Neural progenitor cell (in vitro differentiated cells): ENCODE measurements at regions not wholly inside any gene's neighbourhood (a gene's known extent, or its start where the extent isn't known, plus 50 kb on each side); places are given as distances from the start of the nearest gene placed in this dataset.

ENCODE experiments used
- DNase-seq: peaks from one replicate; pipeline ENCODE4 v3.0.0-alpha.2; 2016; ENCODE audit warnings: low spot score
- H2AFZ ChIP-seq: fragments of 200-600 bp; sonication (generic); replicated peaks from 2 replicates; pipeline ENCODE4 v1.6.1; 2016; ENCODE audit warnings: antibody characterized with exemption
- H3F3A ChIP-seq: fragments of 200-600 bp; sonication (generic); 2 replicates; pipeline ENCODE4 v1.6.1; 2016; ENCODE audit warnings: antibody characterized with exemption, low read depth
- H3K27ac ChIP-seq: fragments of 200-600 bp; sonication (generic); 2 replicates; pipeline ENCODE4 v1.5.1; 2016; ENCODE audit warnings: mild to moderate bottlenecking
- H3K27me3 ChIP-seq: fragments of 200-600 bp; sonication (generic); 2 replicates; pipeline ENCODE4 v1.6.1; 2016; ENCODE audit warnings: mild to moderate bottlenecking, moderate library complexity
- H3K36me3 ChIP-seq: fragments of 200-600 bp; sonication (generic); 2 replicates; pipeline ENCODE4 v1.5.1; 2016
- H3K4me1 ChIP-seq: fragments of 200-600 bp; sonication (generic); 2 replicates; pipeline ENCODE4 v1.6.1; 2016; ENCODE audit warnings: mixed run types
- H3K4me2 ChIP-seq: fragments of 200-600 bp; sonication (generic); 2 replicates; pipeline ENCODE4 v1.6.1; 2016
- H3K4me3 ChIP-seq: fragments of 200-600 bp; sonication (generic); 2 replicates; pipeline ENCODE4 v1.5.1; 2016
- H3K79me2 ChIP-seq: fragments of 200-600 bp; sonication (generic); 2 replicates; pipeline ENCODE4 v1.6.1; 2016; ENCODE audit warnings: low read depth
- H3K9ac ChIP-seq: fragments of 200-600 bp; sonication (generic); 2 replicates; pipeline ENCODE4 v1.6.1; 2016
- H3K9me3 ChIP-seq: fragments of 200-600 bp; sonication (generic); 2 replicates; pipeline ENCODE4 v1.5.1; 2016; ENCODE audit warnings: low read depth
- H4K20me1 ChIP-seq: fragments of 200-600 bp; sonication (generic); 2 replicates; pipeline ENCODE4 v1.6.1; 2016; ENCODE audit warnings: low read depth
- H3K27ac Mint-ChIP-seq: 3 replicates; pipeline ENCODE4 v1.8.0; 2021; ENCODE audit warnings: mixed read lengths
- H3K27me3 Mint-ChIP-seq: 2 replicates; pipeline ENCODE4 v1.8.0; 2022; ENCODE audit warnings: low read depth, mild to moderate bottlenecking, inconsistent platforms, moderate library complexity, mixed read lengths; ENCODE audit not compliant: insufficient read depth
- H3K36me3 Mint-ChIP-seq: 3 replicates; pipeline ENCODE4 v1.8.0; 2021; ENCODE audit warnings: mixed read lengths
- H3K4me1 Mint-ChIP-seq: 3 replicates; pipeline ENCODE4 v1.8.0; 2021; ENCODE audit warnings: mixed read lengths
- H3K4me3 Mint-ChIP-seq: 3 replicates; pipeline ENCODE4 v1.8.0; 2021; ENCODE audit warnings: mild to moderate bottlenecking, moderate library complexity, mixed read lengths
- H3K9me3 Mint-ChIP-seq: 3 replicates; pipeline ENCODE4 v1.8.0; 2020; ENCODE audit warnings: mixed read lengths
- EZH2 ChIP-seq: fragments of 200-600 bp; sonication (generic); IDR thresholded peaks from 2 replicates; pipeline ENCODE4 v1.6.1; 2017; ENCODE audit warnings: antibody characterized with exemption, mild to moderate bottlenecking, moderate library complexity
- EZH2phosphoT487 ChIP-seq: fragments of 200-600 bp; sonication (generic); IDR thresholded peaks from 2 replicates; pipeline ENCODE4 v1.6.1; 2017; ENCODE audit warnings: antibody characterized with exemption
- TF ChIP-seq, protein P1 (sequence below): fragments of 200-600 bp; sonication (generic); IDR thresholded peaks from 2 replicates; pipeline ENCODE4 v1.5.1; 2017; ENCODE audit warnings: antibody characterized with exemption, mild to moderate bottlenecking

DNA sequence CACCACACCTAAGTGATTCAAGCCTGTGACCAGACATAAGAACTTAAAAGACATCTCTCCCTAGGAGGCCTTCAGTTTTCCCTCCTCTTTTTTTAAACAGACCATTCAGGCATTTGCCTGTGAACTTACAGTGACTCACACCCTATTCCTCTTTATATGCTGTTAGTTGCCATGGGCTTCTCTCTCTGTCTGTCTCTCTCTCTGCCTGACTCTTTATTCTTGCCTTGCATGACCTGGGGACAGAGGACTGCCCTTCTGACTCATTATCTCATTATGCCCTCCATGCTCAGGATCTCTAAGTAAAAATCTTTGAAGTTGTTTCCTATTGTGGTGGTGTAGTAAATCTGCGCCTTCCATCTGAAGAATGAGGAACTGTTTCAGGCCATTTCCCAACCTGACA, 442.2 kb upstream of the MAN1A1 start:
- no peak overlapping the region for H3K27ac Mint-ChIP-seq
- Histone ChIP-seq H3K4me3 (no peak overlapping the region), H3K9me3 (no peaks in the 10 kb centered on the region), H3K36me3 (no peaks in the 10 kb centered on the region), H3F3A (no peaks in the 10 kb centered on the region), H3K27me3 (no peaks in the 10 kb centered on the region), H3K4me1 (no peaks in the 10 kb centered on the region), H3K27ac (no peak overlapping the region), H3K4me2 (no peak overlapping the region), H3K79me2 (no peaks in the 10 kb centered on the region), H4K20me1 (no peaks in the 10 kb centered on the region), H2AFZ (no peak overlapping the region), H3K9ac (no peak overlapping the region)
- H3K4me3 Mint-ChIP-seq, result no peak overlapping the region
- H3K9me3 Mint-ChIP-seq, result no peaks in the 10 kb centered on the region
- H3K27me3 Mint-ChIP-seq, result no peaks in the 10 kb centered on the region
- no peaks in the 10 kb centered on the region for H3K36me3 Mint-ChIP-seq
- H3K4me1 Mint-ChIP-seq, result peaks cover 6% of the 10 kb centered on the region
- no peak for TF ChIP-seq EZH2
- TF ChIP-seq EZH2phosphoT487, result no peak
- TF ChIP-seq, protein P1, sequence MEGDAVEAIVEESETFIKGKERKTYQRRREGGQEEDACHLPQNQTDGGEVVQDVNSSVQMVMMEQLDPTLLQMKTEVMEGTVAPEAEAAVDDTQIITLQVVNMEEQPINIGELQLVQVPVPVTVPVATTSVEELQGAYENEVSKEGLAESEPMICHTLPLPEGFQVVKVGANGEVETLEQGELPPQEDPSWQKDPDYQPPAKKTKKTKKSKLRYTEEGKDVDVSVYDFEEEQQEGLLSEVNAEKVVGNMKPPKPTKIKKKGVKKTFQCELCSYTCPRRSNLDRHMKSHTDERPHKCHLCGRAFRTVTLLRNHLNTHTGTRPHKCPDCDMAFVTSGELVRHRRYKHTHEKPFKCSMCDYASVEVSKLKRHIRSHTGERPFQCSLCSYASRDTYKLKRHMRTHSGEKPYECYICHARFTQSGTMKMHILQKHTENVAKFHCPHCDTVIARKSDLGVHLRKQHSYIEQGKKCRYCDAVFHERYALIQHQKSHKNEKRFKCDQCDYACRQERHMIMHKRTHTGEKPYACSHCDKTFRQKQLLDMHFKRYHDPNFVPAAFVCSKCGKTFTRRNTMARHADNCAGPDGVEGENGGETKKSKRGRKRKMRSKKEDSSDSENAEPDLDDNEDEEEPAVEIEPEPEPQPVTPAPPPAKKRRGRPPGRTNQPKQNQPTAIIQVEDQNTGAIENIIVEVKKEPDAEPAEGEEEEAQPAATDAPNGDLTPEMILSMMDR, result no peak
- DNase-seq, result no peak

DNA sequence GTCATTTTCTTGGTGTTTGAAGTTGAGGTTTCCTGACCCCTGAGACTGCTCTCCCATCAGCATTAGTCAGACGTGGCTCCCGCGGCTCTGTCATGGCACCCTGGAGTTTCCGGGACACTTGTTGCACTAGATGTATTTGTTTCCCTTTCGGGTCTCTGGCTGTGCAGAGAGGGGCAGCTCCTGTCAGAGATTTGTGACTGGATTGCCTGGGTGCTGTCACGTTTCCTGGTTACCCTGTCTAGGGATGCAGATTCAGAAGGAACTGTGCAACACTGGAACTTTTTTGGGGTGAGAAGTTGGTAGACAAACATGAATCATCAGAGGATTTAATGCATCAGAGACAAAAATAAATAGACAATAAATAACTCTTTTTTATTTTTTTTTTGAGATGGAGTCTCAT, 431.8 kb upstream of the MAN1A1 start:
- no peak for TF ChIP-seq EZH2
- TF ChIP-seq EZH2phosphoT487, result no peak
- TF ChIP-seq, protein P1, result no peak
- Mint-ChIP-seq H3K27me3 (no peaks in the 10 kb centered on the region), H3K4me1 (peaks cover 10% of the 10 kb centered on the region), H3K9me3 (no peaks in the 10 kb centered on the region), H3K36me3 (no peaks in the 10 kb centered on the region), H3K27ac (no peak overlapping the region), H3K4me3 (no peak overlapping the region)
- Histone ChIP-seq H3K36me3 (no peaks in the 10 kb centered on the region), H3K4me3 (no peak overlapping the region), H3F3A (no peaks in the 10 kb centered on the region), H2AFZ (no peak overlapping the region), H4K20me1 (no peaks in the 10 kb centered on the region), H3K9ac (no peak overlapping the region), H3K27me3 (no peaks in the 10 kb centered on the region), H3K4me2 (no peak overlapping the region), H3K79me2 (no peaks in the 10 kb centered on the region), H3K9me3 (no peaks in the 10 kb centered on the region), H3K27ac (no peak overlapping the region), H3K4me1 (no peaks in the 10 kb centered on the region)
- no peak for DNase-seq

DNA sequence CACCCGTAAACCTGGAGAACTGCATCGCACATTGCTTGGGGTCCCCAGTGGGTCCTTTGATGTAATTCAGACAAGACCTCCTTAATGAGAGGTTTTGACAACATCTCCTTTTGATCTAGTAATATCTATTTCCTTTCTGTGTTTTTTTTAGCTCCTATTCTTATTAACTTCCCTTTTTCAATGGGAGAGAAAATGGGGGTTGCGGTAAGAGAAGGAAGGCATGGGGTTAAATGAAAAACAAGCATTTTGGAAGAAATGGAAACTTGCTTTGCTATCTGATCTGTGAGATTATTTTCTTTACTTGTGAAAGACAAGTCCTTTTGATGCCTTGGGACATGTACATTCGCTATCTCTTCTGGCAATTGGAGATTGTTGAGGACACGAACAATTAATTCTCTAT, 418.6 kb upstream of the MAN1A1 start:
- no peak overlapping the region for H2AFZ ChIP-seq
- H3K4me3 ChIP-seq, result no peak overlapping the region
- TF ChIP-seq, protein P1, result no peak
- no peak for TF ChIP-seq EZH2
- TF ChIP-seq EZH2phosphoT487, result no peak
- no peaks in the 10 kb centered on the region for H3K36me3 ChIP-seq
- no peaks in the 10 kb centered on the region for H3K79me2 ChIP-seq
- no peaks in the 10 kb centered on the region for H3K27me3 ChIP-seq
- Mint-ChIP-seq H3K27me3 (peaks cover 7% of the 10 kb centered on the region), H3K9me3 (peaks cover 7% of the 10 kb centered on the region), H3K4me1 (no peaks in the 10 kb centered on the region), H3K4me3 (no peak overlapping the region), H3K36me3 (no peaks in the 10 kb centered on the region), H3K27ac (no peak overlapping the region)
- DNase-seq, result no peak
- no peak overlapping the region for H3K9ac ChIP-seq
- H4K20me1 ChIP-seq, result no peaks in the 10 kb centered on the region
- H3K4me1 ChIP-seq, result no peaks in the 10 kb centered on the region
- H3F3A ChIP-seq, result no peaks in the 10 kb centered on the region
- no peak overlapping the region for H3K4me2 ChIP-seq
- H3K27ac ChIP-seq, result no peak overlapping the region
- H3K9me3 ChIP-seq, result no peaks in the 10 kb centered on the region
